C4-2B (cell line): ENCODE measurements at regions not wholly inside any gene's neighbourhood (a gene's known extent, or its start where the extent isn't known, plus 50 kb on each side); places are given as distances from the start of the nearest gene placed in this dataset.

Source experiments
- CTCF ChIP-seq: fragments of 450-650 bp; conservative IDR thresholded peaks from 2 replicates; pipeline ENCODE4 v1.5.1; 2017; ENCODE audit warnings: mild to moderate bottlenecking
- ZFX ChIP-seq: fragments of 450-650 bp; IDR thresholded peaks from 2 replicates; pipeline ENCODE4 v1.6.1; 2017

- TF ChIP-seq CTCF (no peak), ZFX (no peak)
These were observed 372.6 kb upstream of the POU3F3 start for GRCh38 chr2:104481341-104481740.
